Smooth muscle cell (in vitro differentiated cells): ENCODE measurements at regions not wholly inside any gene's neighbourhood (a gene's known extent, or its start where the extent isn't known, plus 50 kb on each side); places are given as distances from the start of the nearest gene placed in this dataset.
A peak's percentile ranks its signal among the peaks of the same experiment; 100 is the strongest.

Experiments used
- DNase-seq: peaks from one replicate; lab custom pipeline; 2025; ENCODE audit not compliant: unreplicated experiment; lab: John Stamatoyannopoulos, UW
- H2AFZ ChIP-seq: fragments of 200-600 bp; sonication (generic); 2 replicates; pipeline ENCODE4 v1.6.0; 2016; ENCODE audit warnings: antibody characterized with exemption, low read depth, mild to moderate bottlenecking
- H3F3A ChIP-seq: fragments of 200-600 bp; sonication (generic); 2 replicates; pipeline ENCODE4 v1.6.0; 2017; ENCODE audit warnings: antibody characterized with exemption, low read depth
- H3K27ac ChIP-seq: fragments of 200-600 bp; sonication (generic); 2 replicates; pipeline ENCODE4 v1.5.1; 2016; ENCODE audit warnings: low read depth, mild to moderate bottlenecking
- H3K27me3 ChIP-seq: fragments of 200-600 bp; sonication (generic); 2 replicates; pipeline ENCODE4 v1.6.1; 2016; ENCODE audit warnings: low read depth, mild to moderate bottlenecking
- H3K36me3 ChIP-seq: fragments of 200-600 bp; sonication (generic); 2 replicates; pipeline ENCODE4 v1.5.1; 2016; ENCODE audit warnings: low read depth
- H3K4me1 ChIP-seq: fragments of 200-600 bp; sonication (generic); 2 replicates; pipeline ENCODE4 v1.5.1; 2016; ENCODE audit warnings: low read depth
- H3K4me2 ChIP-seq: fragments of 200-600 bp; sonication (generic); 2 replicates; pipeline ENCODE4 v1.6.0; 2016; ENCODE audit warnings: mild to moderate bottlenecking
- H3K4me3 ChIP-seq: fragments of 200-600 bp; sonication (generic); 2 replicates; pipeline ENCODE4 v1.5.1; 2016; ENCODE audit warnings: mild to moderate bottlenecking
- H3K79me2 ChIP-seq: fragments of 200-600 bp; sonication (generic); 2 replicates; pipeline ENCODE4 v1.6.0; 2016; ENCODE audit warnings: low read depth, mild to moderate bottlenecking
- H3K9ac ChIP-seq: fragments of 200-600 bp; sonication (generic); 2 replicates; pipeline ENCODE4 v1.6.0; 2016; ENCODE audit warnings: low read depth
- H3K9me3 ChIP-seq: fragments of 200-600 bp; sonication (generic); replicated peaks from 2 replicates; pipeline ENCODE4 v1.5.1; 2016; ENCODE audit warnings: low read depth
- H4K20me1 ChIP-seq: fragments of 200-600 bp; sonication (generic); 2 replicates; pipeline ENCODE4 v1.6.0; 2016; ENCODE audit warnings: low read depth
- WGBS: methylation state at CpG from one replicate; pipeline ENCODE4 v1.1.7; 2016; ENCODE audit warnings: low lambda C conversion rate; 5-methylcytosine and 5-hydroxymethylcytosine counted together
- TF ChIP-seq, protein P1 (sequence below): fragments of 200-600 bp; sonication (generic); IDR thresholded peaks from 2 replicates; pipeline ENCODE4 v1.5.1; 2017; ENCODE audit warnings: borderline replicate concordance, mild to moderate bottlenecking, antibody characterized with exemption; ENCODE audit not compliant: insufficient read depth, poor library complexity, severe bottlenecking

DNA sequence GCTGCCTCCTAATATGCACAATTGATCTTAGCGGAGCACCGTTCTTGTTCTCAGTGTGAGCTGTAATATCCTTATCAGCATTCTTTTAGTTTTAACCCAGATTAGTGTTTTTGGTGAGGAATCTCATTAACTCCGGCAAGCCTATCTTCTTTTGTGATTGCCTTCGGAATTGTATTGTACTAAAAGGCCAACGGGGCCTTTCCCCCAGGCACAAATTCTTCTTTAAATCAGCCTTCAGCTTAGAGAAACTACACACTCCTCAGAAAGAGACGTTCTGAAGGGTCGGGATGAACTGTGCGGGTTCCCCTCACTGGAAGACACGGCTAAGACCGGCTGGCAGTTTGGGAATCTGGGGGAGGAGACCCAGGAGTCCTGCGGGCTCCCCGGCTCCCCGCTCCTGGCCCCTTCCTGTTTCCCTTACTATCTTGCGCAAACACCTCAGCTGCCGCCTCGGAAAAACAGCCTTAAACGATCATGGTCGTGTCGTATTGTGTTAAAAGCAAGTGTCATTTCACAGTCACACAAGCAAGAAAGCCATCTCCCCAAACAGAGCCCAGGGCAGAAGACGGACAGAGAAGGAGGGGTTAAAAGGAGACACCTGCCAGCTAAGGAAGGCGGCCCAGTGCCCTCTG, 353.1 kb upstream of the IRX2 start:
- no peak for DNase-seq
- no peak overlapping the region for H2AFZ ChIP-seq
- H3K27ac ChIP-seq: no peak overlapping the region
- H3K36me3 ChIP-seq: no peaks in the 10 kb centered on the region
- no peak overlapping the region for H3K4me2 ChIP-seq
- H3F3A ChIP-seq: no peaks in the 10 kb centered on the region
- H3K9me3 ChIP-seq: no peaks in the 10 kb centered on the region
- peaks cover 37% of the 10 kb centered on the region for H3K4me1 ChIP-seq
- 25% methylated on average over 20 of the region's 21 CpGs for WGBS
- H3K27me3 ChIP-seq: peaks cover 72% of the 10 kb centered on the region
- TF ChIP-seq, protein P1, sequence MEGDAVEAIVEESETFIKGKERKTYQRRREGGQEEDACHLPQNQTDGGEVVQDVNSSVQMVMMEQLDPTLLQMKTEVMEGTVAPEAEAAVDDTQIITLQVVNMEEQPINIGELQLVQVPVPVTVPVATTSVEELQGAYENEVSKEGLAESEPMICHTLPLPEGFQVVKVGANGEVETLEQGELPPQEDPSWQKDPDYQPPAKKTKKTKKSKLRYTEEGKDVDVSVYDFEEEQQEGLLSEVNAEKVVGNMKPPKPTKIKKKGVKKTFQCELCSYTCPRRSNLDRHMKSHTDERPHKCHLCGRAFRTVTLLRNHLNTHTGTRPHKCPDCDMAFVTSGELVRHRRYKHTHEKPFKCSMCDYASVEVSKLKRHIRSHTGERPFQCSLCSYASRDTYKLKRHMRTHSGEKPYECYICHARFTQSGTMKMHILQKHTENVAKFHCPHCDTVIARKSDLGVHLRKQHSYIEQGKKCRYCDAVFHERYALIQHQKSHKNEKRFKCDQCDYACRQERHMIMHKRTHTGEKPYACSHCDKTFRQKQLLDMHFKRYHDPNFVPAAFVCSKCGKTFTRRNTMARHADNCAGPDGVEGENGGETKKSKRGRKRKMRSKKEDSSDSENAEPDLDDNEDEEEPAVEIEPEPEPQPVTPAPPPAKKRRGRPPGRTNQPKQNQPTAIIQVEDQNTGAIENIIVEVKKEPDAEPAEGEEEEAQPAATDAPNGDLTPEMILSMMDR: no peak
- H3K9ac ChIP-seq: no peak overlapping the region
- H3K79me2 ChIP-seq: no peaks in the 10 kb centered on the region
- no peaks in the 10 kb centered on the region for H4K20me1 ChIP-seq
- H3K4me3 ChIP-seq: no peak overlapping the region

DNA sequence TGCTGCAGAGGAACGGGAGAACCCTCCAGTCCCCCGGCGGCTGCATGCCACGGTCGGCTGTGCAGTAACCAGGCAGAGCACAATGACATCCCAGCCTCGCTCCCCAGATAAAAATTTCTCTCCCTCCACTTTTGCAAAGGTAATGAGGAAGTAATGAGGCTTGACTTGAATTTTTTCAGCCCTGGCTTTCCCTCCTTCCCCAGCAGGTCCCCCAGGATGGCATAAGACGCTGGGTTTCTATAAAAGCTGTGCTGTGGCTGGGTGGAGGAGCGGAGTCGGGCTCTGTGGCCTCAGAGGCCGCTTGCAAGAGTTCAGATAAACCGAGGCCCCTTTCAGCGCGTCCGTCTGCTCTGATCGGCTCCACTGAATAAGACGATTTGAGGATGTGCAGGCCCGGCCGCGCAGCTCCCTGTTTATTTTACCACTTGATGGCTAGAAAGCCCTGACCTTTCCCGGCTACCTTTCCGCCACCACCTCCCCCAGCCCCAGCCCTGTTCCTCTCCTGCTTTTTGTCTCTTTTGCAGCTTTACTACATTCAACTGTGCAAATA, 351.9 kb upstream of the IRX2 start:
- TF ChIP-seq, protein P1: no peak
- Histone ChIP-seq H3K27ac (no peak overlapping the region), H3K4me3 (no peak overlapping the region), H3K36me3 (no peaks in the 10 kb centered on the region), H3F3A (no peaks in the 10 kb centered on the region), H3K9ac (no peak overlapping the region), H3K4me2 (peak overlapping the region; percentile 45), H2AFZ (peak overlapping the region; percentile 29), H3K79me2 (no peaks in the 10 kb centered on the region), H3K4me1 (peaks cover 37% of the 10 kb centered on the region), H4K20me1 (no peaks in the 10 kb centered on the region), H3K27me3 (peaks cover 75% of the 10 kb centered on the region), H3K9me3 (no peaks in the 10 kb centered on the region)
- DNase-seq: no peak
- WGBS: 13% methylated on average over 21 of the region's 21 CpGs

DNA sequence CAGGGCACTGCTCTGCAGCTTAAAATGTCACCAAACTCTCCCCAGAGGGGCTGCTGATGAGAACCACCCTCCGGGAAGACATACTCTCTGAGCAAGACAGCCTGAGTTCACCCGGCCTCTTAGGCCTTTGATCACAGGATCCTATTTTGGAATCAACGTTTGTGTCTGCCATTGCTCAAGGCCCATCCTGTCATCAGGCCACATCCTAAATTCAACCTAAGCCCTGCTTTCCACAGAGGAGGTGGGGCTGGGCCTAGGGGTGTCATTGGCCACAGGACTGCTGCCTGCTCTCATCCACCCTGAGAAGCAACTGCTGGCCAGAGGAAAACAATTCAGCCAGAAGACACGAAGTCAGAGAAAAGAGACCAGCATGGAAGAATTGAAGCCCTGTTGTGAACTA, 351.1 kb upstream of the IRX2 start:
- H3K4me3 ChIP-seq: no peak overlapping the region

More for the DNA sequence above, 351.1 kb upstream of the IRX2 start:
- Histone ChIP-seq H3K4me2 (no peak overlapping the region), H3K9ac (no peak overlapping the region), H3K79me2 (no peaks in the 10 kb centered on the region), H3K27ac (no peak overlapping the region), H2AFZ (no peak overlapping the region), H3K9me3 (no peaks in the 10 kb centered on the region), H3F3A (no peaks in the 10 kb centered on the region), H3K36me3 (no peaks in the 10 kb centered on the region), H4K20me1 (no peaks in the 10 kb centered on the region), H3K4me1 (peaks cover 37% of the 10 kb centered on the region), H3K27me3 (peaks cover 68% of the 10 kb centered on the region)
- DNase-seq: no peak
- TF ChIP-seq, protein P1: no peak
- 44% methylated on average over 4 of the region's 4 CpGs for WGBS
